ENCODE measurements at regions not wholly inside any gene's neighbourhood (a gene's known extent, or its start where the extent isn't known, plus 50 kb on each side); places are given as distances from the start of the nearest gene placed in this dataset.

GRCh38 chr2:9696731-9697130 lies 65.9 kb upstream of the YWHAQ start:
- TF ChIP-seq CTCF (IDR thresholded peaks at IDR 0.05; ENCODE audit: low read depth, low read length, poor library complexity, severe bottlenecking), result no peak
- TF ChIP-seq EZH2phosphoT487 (IDR thresholded peaks at IDR 0.05; ENCODE audit: borderline replicate concordance, low read length), result no peak
- Histone ChIP-seq H3F3A (ENCODE audit: control insufficient read depth, insufficient read depth) (no peaks in the 10 kb centered on the region), H3K9me3 (ENCODE audit: control insufficient read depth, insufficient read depth, low read length) (no peaks in the 10 kb centered on the region)

GRCh38 chr2:9697909-9698308 lies 67.1 kb upstream of the YWHAQ start:
- peaks cover 31% of the 10 kb centered on the region; the same call in 1 of the 2 replicates for H3K27me3 ChIP-seq (ENCODE audit: control insufficient read depth, low read length)
- no peaks in the 10 kb centered on the region for H3K4me1 ChIP-seq (ENCODE audit: control insufficient read depth, low read length)
- no peak overlapping the region for H3K27ac ChIP-seq (ENCODE audit: low read depth, low read length)

More at GRCh38 chr2:9696731-9697130, 65.9 kb upstream of the YWHAQ start:
- Histone ChIP-seq H3K79me2 (ENCODE audit: control insufficient read depth, low read length) (no peaks in the 10 kb centered on the region), H3K4me3 (ENCODE audit: low read length) (no peak overlapping the region), H3K4me1 (ENCODE audit: control insufficient read depth, low read length) (no peaks in the 10 kb centered on the region), H3K27ac (ENCODE audit: low read depth, low read length) (no peak overlapping the region), H3K27me3 (ENCODE audit: control insufficient read depth, low read length) (peaks cover 26% of the 10 kb centered on the region; the same call in 1 of the 2 replicates), H3K9me2 (replicated peaks; ENCODE audit: control insufficient read depth, low read length) (no peaks in the 10 kb centered on the region), H3K4me2 (ENCODE audit: low read length) (no peak overlapping the region), H4K20me1 (ENCODE audit: control insufficient read depth, insufficient read depth, low read depth, low read length) (no peaks in the 10 kb centered on the region), H3K36me3 (ENCODE audit: control insufficient read depth, low read length) (no peaks in the 10 kb centered on the region)

GRCh38 chr2:9699139-9700108 lies 68.6 kb upstream of the YWHAQ start:
- Histone ChIP-seq H3K27ac (ENCODE audit: low read depth, low read length) (no peak overlapping the region), H3K27me3 (ENCODE audit: control insufficient read depth, low read length) (peaks cover 28% of the 10 kb centered on the region; the same call in 1 of the 2 replicates), H3K36me3 (ENCODE audit: control insufficient read depth, low read length) (no peaks in the 10 kb centered on the region), H3K4me2 (ENCODE audit: low read length) (no peak overlapping the region), H3F3A (ENCODE audit: control insufficient read depth, insufficient read depth) (no peaks in the 10 kb centered on the region), H3K9me3 (ENCODE audit: control insufficient read depth, insufficient read depth, low read length) (no peaks in the 10 kb centered on the region), H3K4me1 (ENCODE audit: control insufficient read depth, low read length) (no peaks in the 10 kb centered on the region), H3K9me2 (replicated peaks; ENCODE audit: control insufficient read depth, low read length) (no peaks in the 10 kb centered on the region), H3K79me2 (ENCODE audit: control insufficient read depth, low read length) (no peaks in the 10 kb centered on the region), H3K4me3 (ENCODE audit: low read length) (no peak overlapping the region), H4K20me1 (ENCODE audit: control insufficient read depth, insufficient read depth, low read depth, low read length) (no peaks in the 10 kb centered on the region)
- TF ChIP-seq EZH2phosphoT487 (IDR thresholded peaks at IDR 0.05; ENCODE audit: borderline replicate concordance, low read length) (no peak), CTCF (IDR thresholded peaks at IDR 0.05; ENCODE audit: low read depth, low read length, poor library complexity, severe bottlenecking) (no peak)

More at GRCh38 chr2:9697909-9698308, 67.1 kb upstream of the YWHAQ start:
- Histone ChIP-seq H3K4me2 (ENCODE audit: low read length) (no peak overlapping the region), H3K36me3 (ENCODE audit: control insufficient read depth, low read length) (no peaks in the 10 kb centered on the region), H3K9me2 (replicated peaks; ENCODE audit: control insufficient read depth, low read length) (no peaks in the 10 kb centered on the region), H3F3A (ENCODE audit: control insufficient read depth, insufficient read depth) (no peaks in the 10 kb centered on the region), H3K4me3 (ENCODE audit: low read length) (no peak overlapping the region), H3K79me2 (ENCODE audit: control insufficient read depth, low read length) (no peaks in the 10 kb centered on the region), H4K20me1 (ENCODE audit: control insufficient read depth, insufficient read depth, low read depth, low read length) (no peaks in the 10 kb centered on the region), H3K9me3 (ENCODE audit: control insufficient read depth, insufficient read depth, low read length) (no peaks in the 10 kb centered on the region)
- TF ChIP-seq EZH2phosphoT487 (IDR thresholded peaks at IDR 0.05; ENCODE audit: borderline replicate concordance, low read length) (no peak), CTCF (IDR thresholded peaks at IDR 0.05; ENCODE audit: low read depth, low read length, poor library complexity, severe bottlenecking) (no peak)

Measured in DOHH2 (cell line).